GM18505 (cell line): ENCODE measurements at regions not wholly inside any gene's neighbourhood (a gene's known extent, or its start where the extent isn't known, plus 50 kb on each side); places are given as distances from the start of the nearest gene placed in this dataset.
"Not testable (repeated sequence)": the region's sequence is repeated elsewhere in the genome, so short reads cannot be mapped to it uniquely, and the experiment has no call there.

Source experiments
- ATAC-seq: cut with Tn5 transposase; IDR thresholded peaks from one replicate; pipeline ENCODE4 v1.9.1; 2021; ENCODE audit not compliant: unreplicated experiment
- POLR2A ChIP-seq: IDR thresholded peaks from 4 replicates; pipeline ENCODE4 v1.6.1; 2011; ENCODE audit warnings: borderline replicate concordance; ENCODE audit not compliant: insufficient read depth, insufficient read length; ENCODE audit errors: extremely low read depth

DNA sequence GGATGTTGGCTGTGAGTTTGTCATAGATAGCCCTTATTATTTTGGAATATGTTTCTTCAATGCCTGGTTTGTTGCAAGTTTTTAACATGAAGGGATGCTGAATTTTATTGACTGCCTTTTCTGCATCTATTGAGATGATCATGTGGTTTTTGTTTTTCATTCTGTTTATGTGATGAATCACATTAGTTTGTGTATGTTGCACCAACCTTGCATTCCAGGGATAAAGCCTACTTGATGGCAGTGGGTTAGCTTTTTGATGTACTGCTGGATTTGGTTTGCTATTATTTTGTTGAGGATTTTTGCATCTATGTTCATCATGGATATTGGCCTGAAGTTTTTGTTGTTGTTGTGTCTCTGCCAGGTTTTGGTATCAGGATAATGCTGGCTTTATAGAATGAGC lies 225.6 kb downstream of the PCSK1 start:
- TF ChIP-seq POLR2A = no peak
- ATAC-seq = no peak

DNA sequence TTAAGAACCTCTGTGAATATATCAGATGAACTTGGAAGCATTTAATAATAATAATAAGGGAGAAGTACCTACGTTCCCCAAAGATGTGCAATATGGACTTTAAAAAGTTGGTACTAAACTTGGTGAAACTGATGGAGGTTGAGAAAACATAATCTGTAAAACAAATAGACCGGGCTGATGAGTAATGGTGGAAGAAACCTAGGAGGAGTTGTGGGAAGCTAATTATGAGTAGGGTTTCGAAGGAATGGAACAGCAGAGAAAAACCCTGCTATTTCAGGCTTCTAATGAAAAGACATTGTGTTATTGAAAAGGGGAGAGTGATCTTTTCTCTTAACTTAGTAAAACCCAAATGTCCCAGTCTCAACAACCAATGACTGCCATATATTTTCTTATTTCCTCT lies 229.3 kb downstream of the PCSK1 start:
- TF ChIP-seq POLR2A = no peak
- ATAC-seq = no peak

DNA sequence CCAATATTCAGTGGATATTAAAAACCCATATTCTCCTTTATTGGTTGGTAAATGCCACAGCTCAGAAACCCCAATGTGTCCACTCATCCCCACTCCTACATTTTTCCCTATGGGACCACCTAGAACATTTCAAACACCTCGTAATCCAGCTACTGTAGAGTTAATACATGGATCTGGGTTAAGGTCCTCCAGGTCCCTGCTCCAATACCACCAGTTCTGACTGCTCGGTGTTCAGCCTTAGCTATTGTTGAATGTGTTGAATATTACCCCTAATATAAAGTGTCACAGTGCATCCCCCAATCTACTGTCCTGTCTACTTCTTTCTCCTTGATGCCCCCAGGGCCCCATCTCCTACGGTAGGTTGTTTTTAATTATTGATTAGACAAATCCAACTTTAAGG lies 231.5 kb downstream of the PCSK1 start:
- no peak for TF ChIP-seq POLR2A
- no peak for ATAC-seq

DNA sequence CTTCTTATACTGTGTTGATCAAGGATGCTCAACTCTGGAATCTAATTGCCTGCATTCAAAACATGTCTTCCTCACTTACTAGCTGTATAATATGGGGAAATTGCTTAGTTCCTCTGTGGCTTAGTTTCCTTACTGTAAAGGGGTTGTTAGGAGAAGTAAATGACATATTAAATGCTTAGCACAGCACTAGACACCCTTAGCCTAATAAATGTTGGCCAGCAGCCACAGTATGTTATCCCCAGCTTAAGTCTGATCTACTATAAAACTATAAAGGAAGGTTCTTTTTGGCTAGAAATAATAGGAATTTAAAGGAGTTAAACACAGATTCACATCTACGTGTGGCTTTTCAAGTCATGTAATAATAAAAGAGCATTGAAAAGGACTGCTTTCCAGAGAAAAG lies 232.4 kb downstream of the PCSK1 start:
- TF ChIP-seq POLR2A = no peak
- no peak for ATAC-seq

DNA sequence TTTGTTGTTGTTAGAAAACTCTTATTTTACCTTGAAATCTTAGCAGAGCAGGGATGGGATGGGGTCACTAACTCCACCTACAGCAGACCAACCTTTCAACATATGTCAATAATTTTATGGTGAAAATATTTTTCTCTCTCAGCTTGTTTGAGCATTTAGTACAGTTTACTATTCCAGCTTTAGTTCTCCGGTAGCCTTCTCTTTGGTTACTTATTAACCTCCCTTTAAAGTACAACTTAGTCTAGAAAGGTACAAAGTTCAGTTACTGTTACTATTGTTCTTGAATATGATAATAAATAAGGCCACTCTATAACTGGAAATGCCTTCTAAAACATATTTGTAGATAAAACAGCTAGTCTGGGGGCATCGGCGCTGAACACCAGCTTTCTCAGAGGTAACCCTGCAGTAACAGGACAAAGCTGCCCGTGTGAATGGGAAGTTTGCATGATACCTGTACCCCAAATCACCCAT lies 233.3 kb downstream of the PCSK1 start:
- ATAC-seq = no peak
- TF ChIP-seq POLR2A = no peak

DNA sequence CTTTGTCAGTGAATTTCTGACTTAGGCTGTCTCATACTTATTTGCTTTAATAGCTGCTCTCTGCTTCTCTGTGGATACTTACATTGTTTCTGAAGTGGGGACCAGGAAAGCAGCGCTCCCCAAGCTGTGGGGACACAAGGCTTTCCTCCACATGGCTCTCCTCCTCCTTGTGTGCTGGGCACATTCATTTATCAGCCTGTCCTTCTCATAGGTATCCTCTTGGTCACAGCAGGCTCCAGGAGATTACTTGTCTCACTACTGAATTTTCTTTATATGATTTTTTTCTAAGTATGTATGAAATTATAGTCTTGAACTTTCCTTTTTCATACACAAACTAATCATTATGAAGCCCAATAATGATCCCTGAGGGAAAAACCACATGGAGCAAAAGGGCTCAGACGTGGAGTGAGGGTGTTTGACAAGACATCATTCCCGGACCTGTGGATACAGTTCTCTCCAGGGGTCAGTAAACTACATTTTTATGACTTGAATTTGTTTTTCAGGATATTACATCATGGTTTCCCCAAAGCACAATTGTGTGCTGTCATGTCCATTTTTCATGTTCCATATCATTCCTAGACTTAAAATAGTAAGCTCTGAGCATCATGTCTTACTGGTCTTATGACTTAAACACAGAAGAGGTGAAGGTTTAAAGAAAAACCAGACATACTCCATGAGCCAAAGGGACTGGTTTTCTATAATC lies 234.5 kb downstream of the PCSK1 start:
- ATAC-seq = no peak
- TF ChIP-seq POLR2A = no peak

DNA sequence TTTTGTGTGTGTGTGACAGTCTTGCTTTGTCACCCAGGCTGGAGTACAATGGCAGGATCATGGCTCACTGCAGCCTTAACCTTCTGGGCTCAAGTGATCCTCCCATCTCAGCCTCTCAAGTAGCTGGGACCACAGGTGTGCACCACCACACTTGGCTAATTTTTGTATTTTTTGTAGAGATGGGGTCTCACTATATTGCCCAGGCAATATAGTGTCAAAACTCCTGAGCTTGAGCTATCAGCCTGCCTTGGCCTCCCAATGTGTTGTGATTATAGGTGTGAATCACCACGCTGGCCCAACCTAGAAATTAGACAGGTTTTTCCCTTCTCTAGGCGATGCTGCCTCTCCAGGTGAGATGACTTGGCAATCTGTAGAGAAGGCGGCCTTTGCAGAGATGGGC lies 235.3 kb downstream of the PCSK1 start:
- not testable (repeated sequence) for ATAC-seq

DNA sequence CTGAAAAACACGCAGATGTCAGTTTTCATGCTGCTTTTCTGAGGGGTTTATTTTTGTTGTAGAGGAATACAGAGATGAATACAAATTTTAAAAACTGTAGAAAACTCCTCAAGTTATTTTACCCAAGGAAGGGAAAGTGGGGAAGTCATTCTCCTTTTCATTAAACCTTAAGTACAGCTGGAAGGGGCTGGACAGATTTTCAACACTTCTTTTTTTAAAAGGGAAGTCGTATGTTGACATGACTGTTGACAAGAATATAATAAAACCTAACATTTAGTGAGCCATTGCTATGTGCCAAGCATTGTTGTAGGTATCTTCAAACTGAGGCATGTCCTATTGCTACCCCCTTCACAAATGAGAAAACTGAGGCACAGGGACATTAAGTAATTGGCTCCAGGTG lies 235.7 kb upstream of the ELL2 start:
- TF ChIP-seq POLR2A = no peak
- no peak for ATAC-seq

DNA sequence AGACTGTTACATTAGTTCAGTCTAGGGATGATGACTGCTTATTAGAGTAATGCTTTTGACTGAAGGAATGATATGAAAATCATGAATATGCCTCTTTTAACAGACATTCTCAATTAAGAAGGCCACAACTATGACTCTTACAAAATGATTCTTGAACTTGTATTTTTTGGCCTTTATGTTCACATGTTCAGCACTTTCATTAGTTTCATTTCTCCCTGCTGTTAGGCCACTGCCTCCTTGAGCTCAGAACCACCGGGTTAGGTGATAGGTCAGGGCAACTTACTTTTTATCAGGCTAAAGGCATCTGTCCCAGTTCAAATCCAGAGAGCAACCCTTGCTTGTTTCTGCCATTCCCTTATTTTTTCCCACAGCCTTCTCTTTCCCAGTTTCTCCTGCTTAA lies 235.2 kb upstream of the ELL2 start:
- ATAC-seq = no peak
- TF ChIP-seq POLR2A = no peak

DNA sequence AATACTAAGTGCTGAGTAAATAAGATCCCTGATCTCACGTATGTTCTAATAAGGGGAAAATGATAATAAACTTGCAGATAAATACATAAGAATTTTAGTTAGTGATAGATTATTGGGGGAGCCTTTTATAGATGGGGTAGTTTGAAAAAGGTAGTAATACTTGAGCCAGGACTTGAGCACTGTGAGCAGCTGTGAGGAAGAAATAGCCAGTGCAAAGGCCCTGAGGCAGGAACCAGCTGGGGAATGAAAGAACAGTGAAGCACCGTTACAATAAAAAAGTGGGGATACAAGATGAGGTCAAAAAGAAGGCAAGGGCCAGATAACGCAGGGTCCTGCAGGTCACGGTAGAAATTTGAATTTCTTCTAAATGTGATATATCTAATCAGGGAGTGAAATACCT lies 234.8 kb upstream of the ELL2 start:
- no peak for TF ChIP-seq POLR2A

DNA sequence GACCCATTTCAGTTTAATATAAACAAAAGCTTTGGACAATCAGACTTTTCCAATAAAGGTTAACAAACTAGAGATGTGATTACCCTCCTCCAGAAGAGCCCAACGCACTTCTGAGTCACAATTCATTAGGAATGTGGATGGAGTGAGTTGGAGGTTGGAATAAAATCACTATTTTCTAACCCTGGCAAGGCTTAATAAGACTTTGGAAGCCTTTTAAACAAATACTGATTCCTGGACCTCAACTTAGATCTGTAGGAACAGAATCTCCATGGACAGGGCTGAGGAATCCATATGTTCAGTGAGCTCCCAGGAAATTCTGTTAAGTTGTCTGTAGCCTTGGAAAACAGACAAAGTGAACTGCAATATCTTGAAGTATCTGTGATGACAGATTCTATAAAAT lies 233.5 kb upstream of the ELL2 start:
- ATAC-seq = no peak
- no peak for TF ChIP-seq POLR2A

More for the DNA sequence above, 234.8 kb upstream of the ELL2 start:
- ATAC-seq = no peak

DNA sequence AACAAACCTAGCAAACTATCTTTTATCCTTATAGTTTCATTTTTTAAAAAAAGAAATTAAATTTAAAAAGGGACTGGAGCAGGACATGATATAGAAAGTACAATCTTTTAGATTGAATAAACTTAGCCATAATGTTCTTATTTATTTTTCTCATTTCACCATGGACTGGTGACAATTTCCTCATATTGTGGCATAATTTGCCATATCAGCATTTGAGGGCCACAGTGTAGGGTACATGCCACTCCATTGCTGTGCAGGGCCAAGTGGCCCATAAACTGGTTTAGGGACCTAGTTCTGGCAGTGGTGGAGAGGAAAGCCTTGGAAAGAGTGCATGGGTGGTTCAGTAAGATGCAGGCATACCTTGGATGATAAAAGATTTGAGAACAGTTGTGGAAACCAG lies 232.9 kb upstream of the ELL2 start:
- no peak for TF ChIP-seq POLR2A
- no peak for ATAC-seq

DNA sequence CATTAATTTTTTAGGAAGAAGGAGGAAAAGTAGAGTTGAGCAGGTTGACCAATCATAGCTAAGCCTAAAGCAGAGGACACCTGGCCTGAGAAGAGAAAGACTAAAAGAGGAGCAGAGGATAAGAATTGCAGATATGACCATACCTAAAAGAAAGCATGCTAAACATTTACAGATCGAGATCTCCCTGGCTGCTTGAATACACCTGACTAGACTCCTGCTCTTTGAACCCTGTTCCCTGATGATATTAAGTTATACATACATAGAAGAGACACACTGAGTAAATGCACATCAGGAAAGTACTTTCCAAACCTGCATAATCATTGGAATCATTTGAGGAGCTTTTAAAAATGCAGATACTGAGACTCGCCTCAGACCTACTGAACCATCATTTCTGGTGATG lies 232.3 kb upstream of the ELL2 start:
- ATAC-seq = no peak
- no peak for TF ChIP-seq POLR2A

DNA sequence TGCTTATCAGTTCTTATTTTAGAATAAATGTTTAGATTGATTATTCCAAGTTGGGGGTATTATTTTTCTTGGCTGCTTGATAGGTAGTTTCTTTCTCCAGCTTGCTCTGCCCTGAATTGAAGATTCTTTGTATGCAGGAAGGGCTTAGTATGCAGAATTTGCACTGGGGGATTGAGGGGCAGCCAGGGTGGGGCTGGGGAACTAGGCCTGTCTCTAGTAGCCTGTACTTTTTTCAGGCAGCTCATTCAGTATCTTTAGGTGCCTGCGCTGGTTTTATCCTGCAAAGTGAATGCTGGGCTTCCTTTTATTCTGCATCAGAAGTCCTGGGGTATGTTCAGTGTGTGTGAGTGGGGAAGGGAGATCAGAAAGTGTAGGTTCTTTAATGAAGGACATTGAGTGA lies 228.3 kb upstream of the ELL2 start:
- TF ChIP-seq POLR2A = no peak
- no peak for ATAC-seq
